ENCODE measurements at regions not wholly inside any gene's neighbourhood (a gene's known extent, or its start where the extent isn't known, plus 50 kb on each side); places are given as distances from the start of the nearest gene placed in this dataset.

DNA sequence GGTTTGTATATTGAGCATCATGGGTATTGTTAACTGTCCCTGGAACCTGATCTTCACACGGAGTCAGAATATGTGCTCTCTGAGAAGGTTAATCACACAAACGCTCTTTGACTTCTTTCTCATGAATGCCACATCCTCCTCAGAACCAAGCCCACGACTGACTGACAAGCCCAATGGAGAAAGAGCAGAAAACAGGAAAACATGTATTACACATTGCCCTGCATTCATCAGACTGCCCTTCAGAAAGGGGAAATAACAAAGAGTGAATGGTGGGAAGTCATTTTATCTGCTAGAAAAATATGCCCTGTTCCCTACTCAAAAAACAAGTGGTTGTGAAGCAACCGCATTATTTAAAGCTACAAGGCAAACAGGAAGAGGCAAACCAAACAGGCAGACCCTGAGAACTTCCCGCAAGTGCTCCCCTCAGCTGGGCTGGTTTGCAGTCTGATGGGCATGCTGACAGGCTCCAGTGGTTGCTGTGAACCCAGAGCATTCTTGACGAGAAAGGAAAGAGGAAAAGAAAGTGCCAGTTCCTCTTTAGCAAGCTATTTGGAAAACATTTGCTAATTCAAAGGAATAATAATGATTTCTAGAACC is 172.9 kb upstream of the SETBP1 start:
- TF ChIP-seq, protein P1, sequence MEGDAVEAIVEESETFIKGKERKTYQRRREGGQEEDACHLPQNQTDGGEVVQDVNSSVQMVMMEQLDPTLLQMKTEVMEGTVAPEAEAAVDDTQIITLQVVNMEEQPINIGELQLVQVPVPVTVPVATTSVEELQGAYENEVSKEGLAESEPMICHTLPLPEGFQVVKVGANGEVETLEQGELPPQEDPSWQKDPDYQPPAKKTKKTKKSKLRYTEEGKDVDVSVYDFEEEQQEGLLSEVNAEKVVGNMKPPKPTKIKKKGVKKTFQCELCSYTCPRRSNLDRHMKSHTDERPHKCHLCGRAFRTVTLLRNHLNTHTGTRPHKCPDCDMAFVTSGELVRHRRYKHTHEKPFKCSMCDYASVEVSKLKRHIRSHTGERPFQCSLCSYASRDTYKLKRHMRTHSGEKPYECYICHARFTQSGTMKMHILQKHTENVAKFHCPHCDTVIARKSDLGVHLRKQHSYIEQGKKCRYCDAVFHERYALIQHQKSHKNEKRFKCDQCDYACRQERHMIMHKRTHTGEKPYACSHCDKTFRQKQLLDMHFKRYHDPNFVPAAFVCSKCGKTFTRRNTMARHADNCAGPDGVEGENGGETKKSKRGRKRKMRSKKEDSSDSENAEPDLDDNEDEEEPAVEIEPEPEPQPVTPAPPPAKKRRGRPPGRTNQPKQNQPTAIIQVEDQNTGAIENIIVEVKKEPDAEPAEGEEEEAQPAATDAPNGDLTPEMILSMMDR (conservative IDR thresholded peaks at IDR 0.05; ENCODE audit: low read depth, low read length), result no peak
- DNase-seq (ENCODE audit: low read depth), result no peak
- no peak overlapping the region for H3K4me3 ChIP-seq (ENCODE audit: low read length)

DNA sequence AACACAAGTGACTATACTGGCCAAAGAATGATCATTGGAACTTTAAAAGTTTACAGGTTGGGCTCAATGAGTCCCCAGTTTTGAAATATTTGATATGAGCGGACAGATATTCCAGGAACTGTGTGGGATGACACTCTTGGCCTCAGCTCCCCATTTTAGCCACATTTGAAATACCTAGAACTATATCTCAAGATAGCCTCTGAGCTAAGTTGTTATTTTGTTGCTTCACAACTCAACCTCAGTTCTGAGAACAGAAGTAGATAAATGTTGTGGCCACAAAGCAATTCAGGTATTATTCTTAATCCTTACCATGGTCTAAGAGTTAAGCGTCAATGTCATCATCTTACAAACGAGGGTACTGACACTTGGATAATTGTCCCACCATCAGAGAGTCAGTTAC is 172.2 kb upstream of the SETBP1 start:
- DNase-seq (ENCODE audit: low read depth), result no peak
- no peak overlapping the region for H3K4me3 ChIP-seq (ENCODE audit: low read length)
- TF ChIP-seq, protein P1 (conservative IDR thresholded peaks at IDR 0.05; ENCODE audit: low read depth, low read length), result no peak

DNA sequence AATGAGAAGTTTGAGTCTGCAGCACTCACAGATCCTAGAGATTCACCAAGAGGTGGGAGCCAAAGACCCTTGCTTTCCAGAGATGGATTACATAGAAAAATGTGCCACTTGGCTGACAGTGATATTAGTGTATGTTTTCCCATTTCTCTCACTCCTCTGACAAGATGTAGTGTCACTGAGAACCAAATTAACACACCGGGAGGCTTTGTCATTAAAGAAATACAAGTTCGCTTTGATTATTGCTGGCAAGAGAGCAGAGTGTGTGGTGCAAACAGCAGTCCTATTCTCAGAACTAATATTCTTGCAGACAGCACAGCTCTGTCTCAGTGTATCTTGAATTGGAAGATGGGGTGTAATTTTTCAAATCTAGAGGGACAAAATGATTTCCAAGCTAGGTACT is 171.6 kb upstream of the SETBP1 start:
- DNase-seq (ENCODE audit: low read depth), result no peak
- TF ChIP-seq, protein P1 (conservative IDR thresholded peaks at IDR 0.05; ENCODE audit: low read depth, low read length), result no peak
- H3K4me3 ChIP-seq (ENCODE audit: low read length), result no peak overlapping the region

DNA sequence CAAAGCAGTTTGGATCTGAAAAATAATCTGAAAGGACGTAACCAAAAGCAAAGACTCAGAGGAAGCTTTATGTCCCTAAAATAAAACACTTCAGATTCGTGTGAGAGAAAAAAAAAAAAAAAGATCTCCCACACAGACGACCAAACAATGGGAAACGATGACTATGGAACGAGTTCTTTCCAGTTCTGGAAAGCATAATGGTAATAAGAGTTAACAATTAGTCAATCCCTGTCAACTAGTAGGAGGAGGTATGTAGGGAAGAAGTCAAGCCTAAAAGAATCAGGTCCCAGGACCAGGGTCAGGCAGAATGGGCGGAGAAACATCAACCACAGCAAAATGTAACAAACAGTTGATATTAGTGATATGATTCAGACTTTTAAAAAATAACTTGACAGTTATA is 170.3 kb upstream of the SETBP1 start:
- TF ChIP-seq, protein P1 (conservative IDR thresholded peaks at IDR 0.05; ENCODE audit: low read depth, low read length), result no peak
- no peak overlapping the region for H3K4me3 ChIP-seq (ENCODE audit: low read length)

GRCh38 chr18:44513233-44513632 is 167.5 kb upstream of the SETBP1 start:
- TF ChIP-seq, protein P1 (conservative IDR thresholded peaks at IDR 0.05; ENCODE audit: low read depth, low read length), result no peak
- DNase-seq (ENCODE audit: low read depth), result no peak
- no peak overlapping the region for H3K4me3 ChIP-seq (ENCODE audit: low read length)

More for the DNA sequence above, 170.3 kb upstream of the SETBP1 start:
- DNase-seq (ENCODE audit: low read depth), result no peak

DNA sequence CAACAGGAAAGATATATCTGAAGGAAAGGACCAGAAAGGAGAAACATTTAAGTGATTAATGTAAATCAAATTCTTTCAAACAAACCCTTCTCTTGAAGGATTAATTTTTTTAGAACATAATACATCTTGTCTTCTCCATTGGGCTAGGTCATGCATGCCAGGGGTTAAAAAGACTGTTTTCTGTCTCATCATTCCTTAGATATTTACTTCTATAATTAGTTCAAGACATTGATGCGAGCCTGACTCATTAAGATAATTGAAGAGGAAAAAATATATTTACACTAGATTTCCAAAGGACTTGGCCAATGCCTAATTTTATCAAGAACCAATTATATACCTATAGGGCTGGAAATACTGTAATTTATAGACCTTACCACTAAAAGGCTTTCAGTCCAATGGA is 166.6 kb upstream of the SETBP1 start:
- no peak for DNase-seq (ENCODE audit: low read depth)
- TF ChIP-seq, protein P1 (conservative IDR thresholded peaks at IDR 0.05; ENCODE audit: low read depth, low read length), result no peak
- H3K4me3 ChIP-seq (ENCODE audit: low read length), result no peak overlapping the region

- DNase-seq (ENCODE audit: low read depth), result no peak
- TF ChIP-seq, protein P1 (conservative IDR thresholded peaks at IDR 0.05; ENCODE audit: low read depth, low read length), result no peak
- H3K4me3 ChIP-seq (ENCODE audit: low read length), result no peak overlapping the region
Measured at GRCh38 chr18:44514766-44515165, 165.9 kb upstream of the SETBP1 start.

Measured in retinal pigment epithelial cell (primary cell).